AG09309 (cell line): ENCODE measurements at regions not wholly inside any gene's neighbourhood (a gene's known extent, or its start where the extent isn't known, plus 50 kb on each side); places are given as distances from the start of the nearest gene placed in this dataset.

Experiments used
- DNase-seq: peaks from one replicate; pipeline ENCODE4 v3.0.0-alpha.2; 2010; ENCODE audit warnings: low read depth
- H3K4me3 ChIP-seq: 2 replicates; pipeline ENCODE4 v1.5.1; 2011; ENCODE audit warnings: mild to moderate bottlenecking, low read depth, low read length, moderate library complexity; ENCODE audit not compliant: control insufficient read depth
- TF ChIP-seq, protein P1 (sequence below): IDR thresholded peaks from 2 replicates; pipeline ENCODE4 v1.5.1; 2011; ENCODE audit warnings: mild to moderate bottlenecking, low read depth, low read length, inconsistent platforms; ENCODE audit not compliant: insufficient read depth, control insufficient read depth; ENCODE audit errors: missing control alignments

DNA sequence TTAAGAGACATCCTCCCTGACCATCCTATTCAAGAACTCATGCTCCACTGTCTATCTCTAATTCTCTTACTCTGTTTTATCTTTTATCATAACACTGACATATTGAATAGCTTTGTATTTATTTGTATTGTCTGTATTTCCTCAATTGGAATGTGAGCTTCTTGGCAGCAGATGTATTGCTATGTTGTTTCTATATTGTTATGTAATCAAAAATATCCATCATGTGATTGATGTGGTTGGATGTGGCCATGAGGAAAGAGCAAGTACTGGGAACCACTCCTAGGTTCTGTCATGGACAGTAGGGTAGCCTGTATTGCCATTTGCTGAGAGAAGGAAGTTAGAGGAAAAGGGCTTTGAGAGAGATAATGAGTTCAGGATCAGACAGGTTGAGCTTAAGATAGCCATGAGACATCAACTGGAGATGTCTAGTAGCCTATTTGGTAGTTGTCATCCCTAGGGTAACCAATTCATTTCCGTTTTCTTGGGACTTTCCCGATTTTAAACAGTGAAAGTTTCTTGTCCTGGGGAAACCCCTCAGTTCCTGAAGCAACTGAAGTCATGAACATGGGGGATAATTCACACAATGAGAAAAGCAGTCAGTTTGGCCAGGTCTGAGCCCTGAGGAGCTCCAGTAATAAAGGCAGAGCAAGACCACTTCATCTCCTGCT is 404.5 kb downstream of the INSC start:
- TF ChIP-seq, protein P1, sequence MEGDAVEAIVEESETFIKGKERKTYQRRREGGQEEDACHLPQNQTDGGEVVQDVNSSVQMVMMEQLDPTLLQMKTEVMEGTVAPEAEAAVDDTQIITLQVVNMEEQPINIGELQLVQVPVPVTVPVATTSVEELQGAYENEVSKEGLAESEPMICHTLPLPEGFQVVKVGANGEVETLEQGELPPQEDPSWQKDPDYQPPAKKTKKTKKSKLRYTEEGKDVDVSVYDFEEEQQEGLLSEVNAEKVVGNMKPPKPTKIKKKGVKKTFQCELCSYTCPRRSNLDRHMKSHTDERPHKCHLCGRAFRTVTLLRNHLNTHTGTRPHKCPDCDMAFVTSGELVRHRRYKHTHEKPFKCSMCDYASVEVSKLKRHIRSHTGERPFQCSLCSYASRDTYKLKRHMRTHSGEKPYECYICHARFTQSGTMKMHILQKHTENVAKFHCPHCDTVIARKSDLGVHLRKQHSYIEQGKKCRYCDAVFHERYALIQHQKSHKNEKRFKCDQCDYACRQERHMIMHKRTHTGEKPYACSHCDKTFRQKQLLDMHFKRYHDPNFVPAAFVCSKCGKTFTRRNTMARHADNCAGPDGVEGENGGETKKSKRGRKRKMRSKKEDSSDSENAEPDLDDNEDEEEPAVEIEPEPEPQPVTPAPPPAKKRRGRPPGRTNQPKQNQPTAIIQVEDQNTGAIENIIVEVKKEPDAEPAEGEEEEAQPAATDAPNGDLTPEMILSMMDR: no peak
- H3K4me3 ChIP-seq: no peak overlapping the region
- DNase-seq: no peak

DNA sequence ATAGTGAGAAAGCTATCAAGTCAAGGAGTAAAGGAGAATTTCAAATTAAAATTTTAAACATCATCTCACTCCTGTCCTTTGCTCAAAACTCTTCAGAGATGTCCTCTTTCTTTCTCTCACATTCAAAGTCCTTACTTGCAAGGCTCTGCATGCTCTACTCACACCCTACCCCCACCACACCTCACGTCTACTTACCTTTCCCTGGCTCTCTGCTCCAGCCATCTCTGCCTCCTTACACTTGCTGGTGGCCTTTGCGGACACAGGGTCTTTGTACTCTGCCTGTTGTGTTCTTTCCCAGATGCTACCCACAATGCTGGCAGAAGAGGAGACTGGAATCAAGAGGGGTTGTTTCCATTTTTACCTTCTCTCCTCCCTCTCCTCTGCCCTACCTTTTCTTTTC is 405.2 kb downstream of the INSC start:
- no peak overlapping the region for H3K4me3 ChIP-seq
- no peak for DNase-seq
- TF ChIP-seq, protein P1: no peak

DNA sequence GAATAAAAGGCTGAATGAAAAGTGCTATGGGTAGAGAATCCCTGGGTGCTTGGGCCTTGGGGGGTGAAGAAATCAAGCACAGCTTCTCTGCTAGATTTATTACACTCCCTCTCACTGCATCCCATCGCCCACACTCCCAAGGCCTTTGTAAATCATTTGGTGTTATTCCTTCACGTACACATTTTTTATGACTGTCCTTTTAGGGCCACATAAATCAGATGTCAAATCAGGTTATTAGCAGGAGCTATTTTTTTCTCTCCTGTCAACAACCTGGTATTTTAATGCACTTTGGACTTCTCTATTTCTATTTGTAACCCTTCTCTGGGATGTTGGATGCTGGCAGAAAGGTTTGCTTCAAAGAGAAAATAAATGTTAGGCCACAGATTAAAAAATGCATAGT is 408.8 kb downstream of the INSC start:
- DNase-seq: no peak
- TF ChIP-seq, protein P1: no peak
- H3K4me3 ChIP-seq: no peak overlapping the region

DNA sequence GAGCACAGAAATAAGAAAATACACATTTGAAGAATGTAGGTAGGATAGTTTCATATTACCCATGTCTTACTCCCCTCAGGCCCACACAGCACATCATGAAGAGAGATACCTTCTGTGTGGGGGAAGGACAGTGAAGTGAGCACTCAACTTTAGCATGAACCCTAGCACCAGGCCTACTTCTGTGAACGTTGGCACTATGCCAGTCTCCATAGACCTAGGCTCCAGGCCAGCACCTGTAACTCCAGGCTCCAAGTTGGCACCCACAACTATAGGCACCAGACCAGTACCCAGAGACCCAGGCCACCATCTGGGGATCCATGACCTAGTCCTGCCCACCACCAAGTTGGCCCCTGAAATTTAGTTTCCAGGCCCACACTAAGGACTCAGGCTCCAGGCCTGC is 410.9 kb downstream of the INSC start:
- TF ChIP-seq, protein P1: no peak
- no peak overlapping the region for H3K4me3 ChIP-seq
- DNase-seq: no peak

DNA sequence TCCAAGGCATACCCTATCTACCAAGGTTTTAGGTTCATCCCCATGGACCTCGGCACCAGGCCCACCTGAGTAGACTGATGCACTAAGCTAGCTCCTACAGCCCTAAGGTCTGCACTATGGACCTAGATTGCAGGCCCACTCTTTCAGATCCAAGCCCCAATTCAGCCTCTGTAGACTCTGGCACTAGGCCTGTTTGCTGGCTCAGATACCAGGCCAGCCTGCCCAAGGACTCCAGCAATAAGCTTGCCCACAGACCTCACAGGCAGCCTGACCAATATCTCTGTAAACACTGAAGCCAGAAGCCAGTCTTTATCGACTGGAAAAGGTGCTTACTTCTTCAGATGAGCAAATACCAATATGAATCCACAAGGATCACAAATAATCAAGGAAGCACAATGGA is 411.3 kb downstream of the INSC start:
- TF ChIP-seq, protein P1: no peak
- DNase-seq: no peak
- H3K4me3 ChIP-seq: no peak overlapping the region

DNA sequence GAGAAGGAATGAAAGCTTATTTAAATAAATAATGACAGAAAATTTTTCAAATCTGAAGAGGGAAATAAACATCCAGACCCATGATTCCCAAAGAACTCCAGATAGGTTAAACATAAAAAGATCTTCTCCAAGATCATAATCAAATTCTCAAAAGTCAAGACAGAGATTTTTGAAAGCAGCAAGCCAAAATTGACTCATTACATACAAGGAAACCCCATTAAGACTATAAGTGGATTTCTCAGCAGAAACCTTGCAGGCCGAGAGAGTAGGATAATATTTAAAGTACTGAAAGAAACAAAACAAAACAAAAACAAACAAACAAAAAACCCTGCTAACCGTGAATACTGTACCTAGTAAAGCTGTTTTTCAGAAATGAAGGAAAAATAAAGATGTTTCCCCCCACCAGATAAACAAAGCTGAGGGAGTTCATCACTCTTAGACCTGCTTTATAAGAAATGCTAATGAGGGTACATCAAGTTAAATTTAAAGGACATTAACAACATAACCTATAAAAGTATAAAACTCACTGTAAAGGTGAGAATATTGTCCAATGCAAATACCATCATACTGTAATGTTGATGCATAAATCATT is 412.2 kb downstream of the INSC start:
- no peak overlapping the region for H3K4me3 ChIP-seq
- TF ChIP-seq, protein P1: no peak
- DNase-seq: no peak
